ENCODE measurements at regions not wholly inside any gene's neighbourhood (a gene's known extent, or its start where the extent isn't known, plus 50 kb on each side); places are given as distances from the start of the nearest gene placed in this dataset.
A peak's percentile ranks its signal among the peaks of the same experiment; 100 is the strongest.

DNA sequence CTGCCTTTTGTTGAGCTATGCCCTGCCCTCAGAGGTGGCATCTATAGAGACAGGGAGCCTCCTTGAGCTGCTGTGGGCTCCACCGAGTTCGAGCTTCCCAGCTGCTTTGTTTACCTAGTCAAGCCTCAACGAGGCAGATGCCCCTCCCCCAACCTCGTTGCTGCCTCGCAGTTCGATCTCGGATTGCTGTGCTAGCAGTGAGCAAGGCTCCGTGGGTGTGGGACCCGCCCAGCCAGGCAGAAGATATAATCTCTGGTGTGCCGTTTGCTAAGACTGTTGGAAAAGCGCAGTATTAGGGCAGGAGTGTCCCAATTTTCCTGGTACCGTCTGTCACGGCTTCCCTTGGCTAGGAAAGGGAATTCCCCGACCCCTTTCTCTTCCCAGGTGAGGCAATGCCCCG is 88.4 kb upstream of the CDK6 start:
- no peaks in the 10 kb centered on the region for H3K9me3 ChIP-seq (ENCODE audit: low read length)
- no peaks in the 10 kb centered on the region for H3K9me2 ChIP-seq (ENCODE audit: insufficient read depth, low read length)
- no peaks in the 10 kb centered on the region for H3K79me2 ChIP-seq (replicated peaks; ENCODE audit: insufficient read depth, low read length)
- H4K20me1 ChIP-seq (ENCODE audit: insufficient read depth): no peaks in the 10 kb centered on the region
- TF ChIP-seq TAF1 (IDR thresholded peaks at IDR 0.05; ENCODE audit: low read depth): no peak
- no peak for TF ChIP-seq RAD21 (conservative IDR thresholded peaks at IDR 0.05)
- TF ChIP-seq EP300 (conservative IDR thresholded peaks at IDR 0.05; ENCODE audit: poor library complexity, severe bottlenecking): no peak
- TF ChIP-seq MXI1 (conservative IDR thresholded peaks at IDR 0.05; ENCODE audit: poor library complexity, severe bottlenecking): no peak
- no peak for TF ChIP-seq SMC3 (conservative IDR thresholded peaks at IDR 0.05; ENCODE audit: poor library complexity)
- no peak for TF ChIP-seq POLR2AphosphoS5 (IDR thresholded peaks at IDR 0.05)
- TF ChIP-seq EZH2 (IDR thresholded peaks at IDR 0.05; ENCODE audit: borderline replicate concordance, insufficient read depth, low read length, poor library complexity, severe bottlenecking): no peak
- TF ChIP-seq, protein P1, sequence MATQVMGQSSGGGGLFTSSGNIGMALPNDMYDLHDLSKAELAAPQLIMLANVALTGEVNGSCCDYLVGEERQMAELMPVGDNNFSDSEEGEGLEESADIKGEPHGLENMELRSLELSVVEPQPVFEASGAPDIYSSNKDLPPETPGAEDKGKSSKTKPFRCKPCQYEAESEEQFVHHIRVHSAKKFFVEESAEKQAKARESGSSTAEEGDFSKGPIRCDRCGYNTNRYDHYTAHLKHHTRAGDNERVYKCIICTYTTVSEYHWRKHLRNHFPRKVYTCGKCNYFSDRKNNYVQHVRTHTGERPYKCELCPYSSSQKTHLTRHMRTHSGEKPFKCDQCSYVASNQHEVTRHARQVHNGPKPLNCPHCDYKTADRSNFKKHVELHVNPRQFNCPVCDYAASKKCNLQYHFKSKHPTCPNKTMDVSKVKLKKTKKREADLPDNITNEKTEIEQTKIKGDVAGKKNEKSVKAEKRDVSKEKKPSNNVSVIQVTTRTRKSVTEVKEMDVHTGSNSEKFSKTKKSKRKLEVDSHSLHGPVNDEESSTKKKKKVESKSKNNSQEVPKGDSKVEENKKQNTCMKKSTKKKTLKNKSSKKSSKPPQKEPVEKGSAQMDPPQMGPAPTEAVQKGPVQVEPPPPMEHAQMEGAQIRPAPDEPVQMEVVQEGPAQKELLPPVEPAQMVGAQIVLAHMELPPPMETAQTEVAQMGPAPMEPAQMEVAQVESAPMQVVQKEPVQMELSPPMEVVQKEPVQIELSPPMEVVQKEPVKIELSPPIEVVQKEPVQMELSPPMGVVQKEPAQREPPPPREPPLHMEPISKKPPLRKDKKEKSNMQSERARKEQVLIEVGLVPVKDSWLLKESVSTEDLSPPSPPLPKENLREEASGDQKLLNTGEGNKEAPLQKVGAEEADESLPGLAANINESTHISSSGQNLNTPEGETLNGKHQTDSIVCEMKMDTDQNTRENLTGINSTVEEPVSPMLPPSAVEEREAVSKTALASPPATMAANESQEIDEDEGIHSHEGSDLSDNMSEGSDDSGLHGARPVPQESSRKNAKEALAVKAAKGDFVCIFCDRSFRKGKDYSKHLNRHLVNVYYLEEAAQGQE (IDR thresholded peaks at IDR 0.05; ENCODE audit: borderline replicate concordance): no peak
- TF ChIP-seq, protein P2, sequence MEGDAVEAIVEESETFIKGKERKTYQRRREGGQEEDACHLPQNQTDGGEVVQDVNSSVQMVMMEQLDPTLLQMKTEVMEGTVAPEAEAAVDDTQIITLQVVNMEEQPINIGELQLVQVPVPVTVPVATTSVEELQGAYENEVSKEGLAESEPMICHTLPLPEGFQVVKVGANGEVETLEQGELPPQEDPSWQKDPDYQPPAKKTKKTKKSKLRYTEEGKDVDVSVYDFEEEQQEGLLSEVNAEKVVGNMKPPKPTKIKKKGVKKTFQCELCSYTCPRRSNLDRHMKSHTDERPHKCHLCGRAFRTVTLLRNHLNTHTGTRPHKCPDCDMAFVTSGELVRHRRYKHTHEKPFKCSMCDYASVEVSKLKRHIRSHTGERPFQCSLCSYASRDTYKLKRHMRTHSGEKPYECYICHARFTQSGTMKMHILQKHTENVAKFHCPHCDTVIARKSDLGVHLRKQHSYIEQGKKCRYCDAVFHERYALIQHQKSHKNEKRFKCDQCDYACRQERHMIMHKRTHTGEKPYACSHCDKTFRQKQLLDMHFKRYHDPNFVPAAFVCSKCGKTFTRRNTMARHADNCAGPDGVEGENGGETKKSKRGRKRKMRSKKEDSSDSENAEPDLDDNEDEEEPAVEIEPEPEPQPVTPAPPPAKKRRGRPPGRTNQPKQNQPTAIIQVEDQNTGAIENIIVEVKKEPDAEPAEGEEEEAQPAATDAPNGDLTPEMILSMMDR (IDR thresholded peaks at IDR 0.05; ENCODE audit: poor library complexity, severe bottlenecking): no peak
- no peaks in the 10 kb centered on the region for H3K27me3 ChIP-seq (ENCODE audit: insufficient read depth, low read depth, low read length)
- H3F3A ChIP-seq (ENCODE audit: insufficient read depth, low read length, poor library complexity, severe bottlenecking): no peaks in the 10 kb centered on the region
- H2AFZ ChIP-seq (ENCODE audit: low read depth, low read length): no peak overlapping the region
- H3K4me2 ChIP-seq (ENCODE audit: low read length): no peak overlapping the region
- no peak overlapping the region for H3K9ac ChIP-seq (ENCODE audit: low read length)
- no peaks in the 10 kb centered on the region for H3K36me3 ChIP-seq (ENCODE audit: insufficient read depth, low read length)
- no peak overlapping the region for H3K4me3 ChIP-seq (ENCODE audit: low read length)
- H3K27ac ChIP-seq (ENCODE audit: low read length): no peak overlapping the region

DNA sequence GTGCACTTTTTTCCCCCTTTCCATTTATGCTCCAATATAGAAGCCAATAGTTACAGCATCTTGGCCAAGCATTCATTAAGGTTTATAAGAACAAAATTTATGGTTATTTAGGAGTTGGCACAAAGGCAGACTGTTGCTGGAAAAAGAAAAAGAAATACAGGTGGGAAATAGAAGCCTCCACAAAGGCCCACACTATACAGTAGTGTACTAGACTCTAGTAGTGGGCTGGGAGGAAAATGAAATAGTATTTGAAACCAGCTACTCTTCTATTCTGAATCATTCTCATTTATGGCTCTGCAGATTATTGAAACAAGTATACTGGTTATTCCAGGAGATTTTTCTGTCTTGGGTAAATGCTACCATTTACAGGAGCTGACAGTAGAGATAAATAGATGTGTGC is 80.9 kb upstream of the CDK6 start:
- no peaks in the 10 kb centered on the region for H3K9me2 ChIP-seq (ENCODE audit: insufficient read depth, low read length)
- peak overlapping the region; percentile 4 for H3K27ac ChIP-seq (ENCODE audit: low read length)

More for the DNA sequence above, 80.9 kb upstream of the CDK6 start:
- no peaks in the 10 kb centered on the region for H3F3A ChIP-seq (ENCODE audit: insufficient read depth, low read length, poor library complexity, severe bottlenecking)
- H4K20me1 ChIP-seq (ENCODE audit: insufficient read depth): no peaks in the 10 kb centered on the region
- H3K4me3 ChIP-seq (ENCODE audit: low read length): no peak overlapping the region
- H3K79me2 ChIP-seq (replicated peaks; ENCODE audit: insufficient read depth, low read length): no peaks in the 10 kb centered on the region
- no peak overlapping the region for H3K4me2 ChIP-seq (ENCODE audit: low read length)
- H3K27me3 ChIP-seq (ENCODE audit: insufficient read depth, low read depth, low read length): no peaks in the 10 kb centered on the region
- no peaks in the 10 kb centered on the region for H3K36me3 ChIP-seq (ENCODE audit: insufficient read depth, low read length)
- H3K9ac ChIP-seq (ENCODE audit: low read length): no peak overlapping the region
- H3K9me3 ChIP-seq (ENCODE audit: low read length): no peaks in the 10 kb centered on the region
- H2AFZ ChIP-seq (ENCODE audit: low read depth, low read length): no peak overlapping the region
- no peak for TF ChIP-seq TAF1 (IDR thresholded peaks at IDR 0.05; ENCODE audit: low read depth)
- TF ChIP-seq, protein P1 (IDR thresholded peaks at IDR 0.05; ENCODE audit: borderline replicate concordance): no peak
- no peak for TF ChIP-seq POLR2AphosphoS5 (IDR thresholded peaks at IDR 0.05)
- TF ChIP-seq SMC3 (conservative IDR thresholded peaks at IDR 0.05; ENCODE audit: poor library complexity): no peak
- TF ChIP-seq, protein P2 (IDR thresholded peaks at IDR 0.05; ENCODE audit: poor library complexity, severe bottlenecking): no peak
- TF ChIP-seq RAD21 (conservative IDR thresholded peaks at IDR 0.05): no peak
- TF ChIP-seq MXI1 (conservative IDR thresholded peaks at IDR 0.05; ENCODE audit: poor library complexity, severe bottlenecking): no peak
- TF ChIP-seq EZH2 (IDR thresholded peaks at IDR 0.05; ENCODE audit: borderline replicate concordance, insufficient read depth, low read length, poor library complexity, severe bottlenecking): no peak
- no peak for TF ChIP-seq EP300 (conservative IDR thresholded peaks at IDR 0.05; ENCODE audit: poor library complexity, severe bottlenecking)

Data from neural cell (in vitro differentiated cells).